HEK293T (cell line): ENCODE measurements at regions not wholly inside any gene's neighbourhood (a gene's known extent, or its start where the extent isn't known, plus 50 kb on each side); places are given as distances from the start of the nearest gene placed in this dataset.

Experiments
- ARNT ChIP-seq: fragments of 450-650 bp; IDR thresholded peaks from 2 replicates; pipeline ENCODE4 v1.6.1; 2017; ENCODE audit warnings: mild to moderate bottlenecking
- BHLHE40 ChIP-seq: fragments of 450-650 bp; IDR thresholded peaks from 2 replicates; pipeline ENCODE4 v1.6.1; 2016; ENCODE audit warnings: mild to moderate bottlenecking, moderate library complexity, borderline replicate concordance
- CTBP1 ChIP-seq: fragments of 450-650 bp; IDR thresholded peaks from 2 replicates; pipeline ENCODE4 v1.6.1; 2016; ENCODE audit warnings: borderline replicate concordance
- ELF4 ChIP-seq: fragments of 450-650 bp; IDR thresholded peaks from 2 replicates; pipeline ENCODE4 v1.6.1; 2017; ENCODE audit warnings: antibody characterized with exemption
- FOXA1 ChIP-seq: fragments of 450-650 bp; IDR thresholded peaks from 2 replicates; pipeline ENCODE4 v1.6.1; 2016; ENCODE audit warnings: mild to moderate bottlenecking
- FOXK2 ChIP-seq: fragments of 450-650 bp; IDR thresholded peaks from 2 replicates; pipeline ENCODE4 v1.6.1; 2016; ENCODE audit warnings: mild to moderate bottlenecking
- HDGF ChIP-seq: fragments of 450-650 bp; IDR thresholded peaks from 2 replicates; pipeline ENCODE4 v1.6.1; 2017; ENCODE audit warnings: antibody characterized with exemption, borderline replicate concordance
- L3MBTL2 ChIP-seq: fragments of 450-650 bp; conservative IDR thresholded peaks from 2 replicates; pipeline ENCODE4 v1.6.1; 2016; ENCODE audit warnings: mild to moderate bottlenecking
- NFRKB ChIP-seq: fragments of 450-650 bp; IDR thresholded peaks from 2 replicates; pipeline ENCODE4 v1.6.1; 2016; ENCODE audit warnings: mild to moderate bottlenecking, moderate library complexity
- PKNOX1 ChIP-seq: fragments of 450-650 bp; IDR thresholded peaks from 2 replicates; pipeline ENCODE4 v1.6.1; 2016
- SP1 ChIP-seq: fragments of 450-650 bp; IDR thresholded peaks from 2 replicates; pipeline ENCODE4 v1.6.1; 2017
- TARDBP ChIP-seq: fragments of 450-650 bp; IDR thresholded peaks from 2 replicates; pipeline ENCODE4 v1.6.1; 2016

DNA sequence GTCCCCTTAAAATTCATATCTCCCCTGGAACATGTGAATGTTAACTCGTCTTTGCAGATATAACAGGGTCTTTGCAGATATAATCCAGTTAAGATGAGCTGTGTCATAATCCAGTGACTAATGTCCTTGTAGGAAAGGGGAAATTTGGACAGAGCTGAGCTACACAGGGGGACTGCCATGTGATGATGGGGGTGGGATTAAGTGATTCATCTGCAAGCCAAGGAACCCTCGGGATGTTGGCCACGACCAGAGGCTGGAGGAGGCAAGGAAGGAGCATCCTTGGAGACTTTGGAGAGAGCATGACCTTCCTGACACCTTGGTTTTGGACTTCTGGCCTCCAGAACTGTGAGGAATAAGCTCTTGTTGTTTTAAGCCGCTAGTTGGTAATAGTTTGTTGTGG is 153.9 kb upstream of the PCBD1 start:
- no peak for TF ChIP-seq FOXK2
- TF ChIP-seq BHLHE40: no peak
- TF ChIP-seq TARDBP: no peak
- TF ChIP-seq HDGF: no peak
- TF ChIP-seq PKNOX1: no peak
- no peak for TF ChIP-seq ELF4
- TF ChIP-seq L3MBTL2: no peak
- TF ChIP-seq NFRKB: no peak
- TF ChIP-seq CTBP1: no peak
- TF ChIP-seq SP1: no peak
- no peak for TF ChIP-seq FOXA1
- TF ChIP-seq ARNT: no peak
